NCI-H2227 (cell line): ENCODE measurements at regions not wholly inside any gene's neighbourhood (a gene's known extent, or its start where the extent isn't known, plus 50 kb on each side); places are given as distances from the start of the nearest gene placed in this dataset.

Experiments used
- DNase-seq: peaks from one replicate; lab custom pipeline; 2025; ENCODE audit not compliant: unreplicated experiment; lab: John Stamatoyannopoulos, UW

DNA sequence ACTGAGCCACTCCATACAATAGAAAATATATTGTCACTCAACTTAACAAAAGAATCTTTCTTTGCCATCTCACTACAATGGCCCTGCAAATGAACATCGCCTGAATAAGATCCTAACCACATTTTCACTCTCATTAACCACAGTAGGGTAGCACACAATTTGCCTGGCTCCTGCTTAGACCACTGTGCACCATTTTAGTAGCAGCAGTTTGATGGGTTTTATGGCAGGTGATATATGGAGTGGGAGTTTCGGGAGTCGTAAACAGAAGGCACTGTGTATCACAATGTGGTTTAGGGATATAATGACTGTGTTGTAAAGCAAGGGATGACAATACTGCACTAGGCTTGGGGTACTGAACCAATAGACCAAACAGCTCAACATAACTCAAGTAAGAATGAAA, 617.4 kb downstream of the BCL11A start:
- no peak for DNase-seq

DNA sequence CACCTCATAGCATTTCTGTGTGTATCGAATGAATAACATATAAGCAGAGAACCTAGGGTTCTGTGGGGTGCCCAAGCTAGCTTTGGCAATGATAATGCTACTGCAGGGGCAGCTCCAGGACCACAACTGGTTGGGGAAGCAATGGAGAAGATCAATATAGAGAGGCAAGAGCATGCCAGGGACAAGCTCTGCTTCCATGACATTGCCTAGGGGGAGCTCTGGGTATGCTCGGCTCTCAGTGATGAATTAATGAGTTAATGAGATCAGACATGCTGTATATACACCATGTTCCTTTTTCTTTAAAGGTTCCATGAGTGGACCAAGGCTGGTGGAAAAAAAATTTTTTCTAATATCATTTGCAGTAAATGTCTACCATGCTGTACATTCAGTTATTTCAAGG, 618.4 kb downstream of the BCL11A start:
- DNase-seq, result no peak

DNA sequence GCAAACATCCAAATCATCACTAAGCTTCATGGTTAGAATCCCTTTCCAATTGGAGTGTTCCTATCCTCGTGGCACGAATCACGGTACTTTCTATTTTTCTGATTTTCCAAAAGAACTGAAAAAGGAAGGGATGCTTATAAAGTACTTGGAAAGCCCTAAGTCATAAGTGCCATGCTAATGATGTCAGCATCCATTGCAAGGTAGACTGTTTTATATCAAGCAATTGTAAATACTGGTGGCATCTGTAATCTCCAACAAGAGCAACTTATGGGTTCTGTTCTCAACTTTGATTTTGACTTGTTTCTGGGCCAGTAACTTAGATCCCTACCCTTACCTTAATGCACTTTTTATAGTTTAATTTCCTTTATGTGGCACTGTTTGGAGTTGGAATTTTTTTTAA, 619.5 kb downstream of the BCL11A start:
- DNase-seq, result no peak

DNA sequence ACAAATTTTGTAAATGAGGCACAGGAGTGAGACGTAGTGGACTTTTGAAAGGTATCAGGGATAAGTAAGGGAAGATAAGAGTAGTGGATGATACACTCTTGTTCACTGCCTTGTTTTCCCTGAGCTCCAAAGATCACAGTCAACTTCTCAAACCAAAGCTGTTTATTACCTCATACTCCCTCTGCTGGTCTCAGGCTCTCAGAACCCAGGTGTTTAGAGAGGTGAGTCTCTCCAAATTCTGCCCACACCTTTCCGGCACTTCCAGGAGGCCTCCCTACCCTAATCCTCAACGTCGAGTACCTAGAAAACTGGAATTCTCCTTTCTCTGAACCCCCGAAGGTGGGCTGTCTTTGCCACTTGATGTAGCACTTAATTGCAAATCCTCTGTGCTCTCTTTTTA, 621.1 kb downstream of the BCL11A start:
- DNase-seq, result no peak

DNA sequence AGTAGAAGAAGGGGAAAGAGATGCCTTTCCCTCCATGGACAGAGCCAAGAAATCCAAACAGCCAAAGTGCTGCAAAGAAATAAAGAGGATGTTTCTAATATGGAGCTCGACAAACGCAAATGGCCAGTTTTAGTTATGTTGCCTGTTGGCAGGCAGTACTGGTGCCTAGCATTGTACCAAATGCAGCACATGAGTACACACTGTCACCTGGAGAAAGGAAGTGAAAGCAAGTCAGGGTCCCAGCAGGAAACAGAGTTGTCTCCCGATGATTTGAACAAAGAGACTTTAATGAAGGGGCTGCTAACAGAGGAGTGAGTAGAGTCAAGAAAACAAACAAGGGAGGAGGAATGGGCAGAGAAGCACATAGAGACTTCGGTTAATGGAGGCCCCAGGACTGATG, 623.0 kb downstream of the BCL11A start:
- no peak for DNase-seq

DNA sequence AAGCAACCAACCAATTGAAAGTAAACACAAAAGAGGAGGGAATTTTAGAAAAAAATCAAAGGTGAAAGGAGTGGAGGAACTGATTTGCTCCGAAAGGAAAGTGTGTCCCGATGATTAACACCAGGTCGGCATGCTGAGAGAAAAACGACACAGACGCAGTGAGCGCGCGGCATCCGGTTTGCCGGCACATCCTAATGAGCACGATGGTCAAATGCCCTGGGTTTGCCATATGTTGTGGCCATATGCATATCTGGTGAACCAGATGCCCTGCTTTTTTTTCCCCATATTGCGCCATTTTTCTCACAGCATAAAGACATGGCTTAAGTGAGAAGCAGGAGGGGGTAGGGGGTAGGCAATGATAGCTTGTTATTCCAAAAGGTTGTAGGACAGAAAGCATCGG, 626.7 kb downstream of the BCL11A start:
- no peak for DNase-seq

DNA sequence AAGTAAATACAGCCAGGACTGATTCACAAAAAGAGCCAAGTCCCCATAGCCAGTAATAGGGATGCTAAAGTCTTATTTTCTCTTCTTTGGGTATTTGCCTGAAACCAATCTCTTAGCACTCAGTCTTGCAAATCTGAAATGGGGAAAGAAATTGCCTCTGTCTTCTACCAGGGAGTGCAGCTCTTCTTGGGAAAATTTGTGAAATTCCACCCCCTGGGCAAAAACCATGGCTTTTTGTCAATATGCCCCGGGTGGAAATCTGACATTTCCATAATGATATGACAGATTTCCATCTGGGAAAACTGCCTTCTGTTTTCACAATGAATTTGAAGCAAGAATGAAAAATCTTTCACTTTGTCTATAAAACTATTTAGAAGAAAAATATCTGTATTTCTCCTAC, 628.1 kb downstream of the BCL11A start:
- DNase-seq, result no peak

DNA sequence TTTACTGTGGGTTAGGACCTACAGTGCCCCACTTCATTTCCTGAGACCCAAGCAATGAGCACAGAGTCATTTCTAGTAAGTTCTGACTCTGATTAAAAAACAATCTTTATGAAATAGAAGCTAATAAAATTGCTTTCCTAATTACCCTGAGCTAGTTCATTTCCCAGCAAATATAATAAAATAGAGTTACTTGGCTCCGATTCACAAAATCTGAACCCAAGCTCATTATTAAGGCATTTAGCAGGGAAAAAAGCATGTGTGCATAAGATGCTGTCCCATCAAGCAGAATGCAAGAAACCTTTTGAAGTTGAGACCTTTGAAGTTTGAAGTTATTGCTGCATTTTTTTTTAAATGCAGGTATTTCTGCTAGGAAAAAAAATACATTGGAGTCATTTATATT, 629.1 kb downstream of the BCL11A start:
- DNase-seq, result no peak

DNA sequence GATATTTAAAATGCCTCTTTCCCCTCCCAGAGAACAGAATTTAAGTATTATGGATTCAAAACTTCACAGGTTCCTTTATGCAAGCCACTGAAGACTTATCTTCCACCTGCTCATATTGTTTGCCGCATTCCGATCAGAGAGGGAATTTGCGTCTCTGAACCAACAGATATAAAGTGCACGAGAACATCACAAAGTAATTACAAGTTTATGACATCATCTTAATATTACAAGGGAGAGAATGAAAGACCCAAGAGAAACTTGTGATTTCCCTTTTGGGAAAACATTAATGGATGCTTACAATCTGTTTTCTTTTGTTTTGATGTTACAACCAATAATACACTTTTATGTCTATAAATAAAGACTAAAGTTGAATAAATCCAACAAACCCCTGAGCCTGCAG, 631.0 kb downstream of the BCL11A start:
- no peak for DNase-seq

DNA sequence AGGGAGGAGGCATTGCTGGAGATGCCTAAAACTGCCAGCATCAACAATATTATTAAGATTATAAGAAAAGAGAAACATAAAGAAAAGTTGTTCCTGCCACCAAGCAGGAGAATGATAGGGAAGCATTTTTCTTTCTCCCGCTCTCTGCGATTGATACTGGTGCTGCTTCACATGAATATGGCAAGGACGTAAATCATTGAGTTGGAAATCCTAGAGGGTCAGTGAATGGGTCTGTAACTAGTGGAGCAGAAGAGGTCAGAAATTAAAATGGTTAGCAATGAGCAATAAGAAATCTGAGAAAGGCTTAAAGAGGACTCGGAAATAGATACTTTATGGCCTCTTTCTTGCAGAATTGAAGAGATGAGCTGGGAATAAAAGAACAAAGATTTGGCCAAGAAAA, 631.7 kb downstream of the BCL11A start:
- DNase-seq, result no peak

DNA sequence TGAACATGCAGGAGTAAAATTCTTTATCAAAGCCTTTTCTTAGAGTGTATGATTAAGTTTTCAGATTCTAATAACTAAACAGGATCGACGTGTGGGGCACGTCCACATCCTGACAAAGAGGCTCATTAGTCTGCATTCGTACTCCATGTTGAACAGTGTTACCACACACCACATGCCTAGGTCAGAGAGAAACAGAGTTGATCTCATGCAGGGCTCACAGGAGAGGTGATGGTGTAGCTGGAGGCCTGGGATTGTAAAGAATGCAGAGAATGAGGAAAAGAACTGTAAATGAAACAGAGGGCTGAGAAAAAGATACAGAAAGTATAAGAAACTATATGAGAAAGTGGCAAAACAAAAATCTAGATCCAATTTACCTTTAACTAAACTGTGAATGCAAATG, 632.5 kb downstream of the BCL11A start:
- DNase-seq, result no peak

DNA sequence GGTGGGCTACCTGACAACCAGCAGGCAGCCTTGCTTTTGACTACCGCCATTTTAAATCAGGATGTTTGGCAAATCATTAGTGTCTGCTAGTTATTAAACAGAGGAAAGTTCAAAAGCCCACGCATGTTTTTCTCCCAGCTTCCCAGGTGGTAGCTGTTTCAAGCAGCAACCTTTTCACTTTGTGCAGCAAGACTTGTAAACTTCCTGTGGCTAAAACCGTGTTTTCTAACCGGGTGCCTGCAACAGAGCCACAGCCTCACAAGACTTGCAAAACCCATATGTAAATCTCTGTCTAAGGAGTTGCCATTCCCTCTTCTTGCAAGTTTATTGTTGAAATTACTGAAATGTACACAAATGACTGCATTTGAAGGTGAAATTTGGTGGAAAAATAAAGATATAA, 633.1 kb downstream of the BCL11A start:
- no peak for DNase-seq

DNA sequence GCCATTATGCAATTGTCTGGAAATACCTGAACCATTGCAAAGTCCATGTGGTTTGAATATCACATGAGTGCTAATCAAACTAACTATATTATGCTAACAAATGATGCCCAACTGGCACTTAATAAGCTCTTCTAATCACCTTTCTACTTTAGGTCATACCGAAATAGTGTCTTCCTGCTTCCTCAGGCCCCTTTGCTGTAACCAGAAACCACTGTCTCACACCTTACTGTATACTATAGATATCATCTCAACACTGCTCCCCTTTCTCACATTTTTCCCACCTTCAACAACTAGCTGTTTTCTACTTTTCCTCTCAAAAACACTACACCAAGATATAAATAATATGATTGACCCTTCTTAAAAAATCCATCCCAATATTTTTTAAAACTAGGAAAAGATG, 633.9 kb downstream of the BCL11A start:
- no peak for DNase-seq

DNA sequence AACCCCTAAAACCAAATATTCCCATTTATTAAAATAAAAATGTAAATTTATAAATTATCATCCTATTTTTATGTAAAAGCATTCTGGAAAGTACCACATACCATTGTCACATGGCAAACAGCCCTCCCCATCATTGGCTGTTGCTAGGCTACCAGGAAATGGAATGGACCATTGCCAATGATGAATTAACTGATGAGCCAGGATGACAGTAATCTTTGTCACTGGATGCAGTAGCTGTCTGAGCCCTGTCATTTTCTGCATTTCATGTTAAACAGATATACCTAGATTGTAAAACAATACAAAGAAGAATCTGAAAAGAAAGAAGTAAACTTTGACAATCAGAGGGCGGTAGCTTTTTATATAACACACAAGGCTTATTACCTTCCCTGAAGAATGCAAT, 641.4 kb downstream of the BCL11A start:
- no peak for DNase-seq

DNA sequence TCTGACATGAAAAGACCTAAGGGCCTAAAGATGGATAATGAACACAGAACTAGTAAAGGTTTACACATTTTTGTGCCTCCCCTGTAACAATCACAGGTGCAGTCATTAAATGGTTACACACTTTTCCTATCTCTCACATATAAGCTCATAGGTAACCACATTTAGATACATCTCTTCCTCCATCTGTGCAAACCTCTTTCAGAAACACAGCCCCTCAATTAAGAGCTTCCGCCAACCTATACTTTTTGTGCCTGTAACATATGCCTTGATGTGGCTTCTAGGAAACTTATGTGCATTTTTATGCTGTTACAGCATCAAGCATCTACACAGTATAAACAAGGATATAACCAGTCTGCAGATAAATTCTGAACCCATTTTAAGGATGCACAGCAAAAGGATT, 643.3 kb downstream of the BCL11A start:
- DNase-seq, result no peak

DNA sequence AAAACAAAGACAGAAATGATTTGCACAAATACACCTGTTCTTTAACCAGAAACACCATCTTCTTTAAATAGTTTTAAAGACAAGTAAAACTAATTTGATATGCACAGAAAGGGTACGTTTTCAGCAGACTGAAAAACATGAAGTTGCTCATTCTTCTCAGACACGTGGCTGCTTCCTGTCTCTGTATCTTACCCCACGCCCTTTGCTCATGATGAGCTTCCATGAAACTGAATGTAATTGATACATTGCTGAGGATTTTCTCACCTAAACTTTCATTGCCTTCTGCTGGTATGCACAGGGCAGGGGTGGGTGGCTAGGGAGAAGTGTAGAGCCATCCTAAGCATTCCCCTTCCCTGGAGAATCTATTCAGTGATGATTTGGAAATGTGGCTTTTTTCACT, 644.3 kb downstream of the BCL11A start:
- DNase-seq, result no peak

DNA sequence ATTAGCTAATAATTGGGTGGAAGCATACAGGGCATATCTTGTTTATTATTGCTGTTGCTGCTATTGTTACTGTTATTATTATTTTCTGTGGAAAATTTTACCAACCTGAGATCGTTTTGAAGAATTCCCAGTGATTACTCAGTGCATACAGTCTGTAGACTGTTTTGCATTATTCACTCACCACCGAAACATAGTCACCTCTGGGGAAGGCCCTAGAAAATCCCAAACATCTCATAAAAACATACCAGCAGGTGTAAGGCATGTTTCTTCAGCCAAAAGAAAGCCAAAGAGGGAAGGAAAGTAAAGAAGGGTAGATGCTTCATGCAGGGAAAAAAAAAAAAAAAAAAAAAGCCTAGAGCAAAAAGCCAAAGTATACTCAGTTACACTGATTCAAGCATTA, 647.7 kb downstream of the BCL11A start:
- no peak for DNase-seq

DNA sequence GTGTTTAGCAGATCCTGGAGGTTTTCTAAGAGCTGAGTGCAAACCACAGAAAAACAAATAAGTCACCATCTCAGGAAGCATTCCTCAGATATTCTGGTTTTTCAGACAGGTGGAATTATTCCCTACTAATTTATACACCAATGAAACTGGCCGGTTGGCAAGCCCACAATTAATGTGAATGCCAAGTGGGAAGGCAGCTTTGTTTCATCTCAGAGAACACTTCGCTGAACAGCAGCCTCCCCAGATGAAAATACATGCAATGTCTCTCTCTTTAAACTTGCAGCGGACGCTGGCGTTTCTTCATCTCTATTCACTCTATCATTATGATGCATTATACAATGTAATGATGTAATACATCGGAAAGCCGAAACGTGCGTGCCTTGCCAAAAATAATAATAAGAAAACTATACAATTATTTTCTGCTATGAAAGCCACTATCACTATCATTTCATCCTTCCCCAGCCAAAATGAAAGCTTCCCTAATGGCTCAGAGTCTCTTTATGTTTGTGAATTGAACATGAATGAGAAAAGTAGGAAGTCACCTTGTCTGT, 649.4 kb downstream of the BCL11A start:
- DNase-seq, result peak; percentile 10

DNA sequence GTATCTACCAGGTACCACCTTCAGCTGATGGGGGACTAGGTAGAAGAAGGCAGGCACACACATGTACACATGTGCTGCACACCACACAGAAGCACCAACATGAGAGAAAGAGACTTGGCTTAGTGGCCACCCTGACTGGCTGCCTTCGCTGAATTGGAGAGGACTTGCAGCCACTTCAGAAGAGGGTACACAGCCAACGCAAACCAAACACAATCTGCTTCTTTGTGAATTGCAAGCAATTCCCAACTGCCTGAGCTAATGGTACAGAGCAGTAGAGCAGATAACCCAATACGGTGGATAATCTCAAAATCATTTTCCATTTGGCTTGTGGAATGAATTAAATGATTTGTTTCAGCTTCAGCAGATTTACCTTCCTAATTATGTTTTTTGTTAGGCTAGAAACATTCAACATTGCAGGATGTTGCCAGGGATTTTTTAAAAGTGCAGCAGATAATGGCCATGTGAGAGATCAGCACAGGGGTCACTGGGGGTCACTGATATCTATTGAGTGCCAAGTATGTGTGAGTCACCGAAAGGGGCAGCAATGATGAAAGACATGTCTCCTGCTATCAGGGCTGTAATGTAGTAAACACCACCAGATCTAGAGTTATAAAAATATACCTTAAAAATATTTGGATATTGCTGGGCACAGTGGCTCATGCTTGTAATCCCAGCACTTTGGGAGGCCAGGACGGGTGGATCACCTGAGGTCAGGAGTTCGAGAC, 652.6 kb downstream of the BCL11A start:
- no peak for DNase-seq

DNA sequence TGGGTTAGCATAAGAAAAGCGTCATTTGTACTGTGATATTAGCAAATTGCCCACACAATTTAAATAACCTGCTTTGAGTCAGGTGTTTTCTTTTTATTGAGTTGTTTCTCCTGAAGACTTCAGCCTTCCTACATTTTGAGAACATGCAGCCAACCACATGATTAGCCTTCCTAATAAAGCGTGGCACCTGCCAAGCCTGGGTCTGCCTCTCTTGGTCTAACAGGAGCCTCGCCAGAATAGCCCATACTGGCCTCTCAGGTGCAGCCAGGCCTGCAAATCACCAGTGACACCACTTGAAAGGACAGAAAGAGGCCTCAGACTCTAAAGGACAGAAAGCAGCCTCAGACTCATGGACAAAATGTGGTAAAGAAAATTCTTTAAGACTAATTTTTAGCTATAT, 653.8 kb downstream of the BCL11A start:
- DNase-seq, result no peak

DNA sequence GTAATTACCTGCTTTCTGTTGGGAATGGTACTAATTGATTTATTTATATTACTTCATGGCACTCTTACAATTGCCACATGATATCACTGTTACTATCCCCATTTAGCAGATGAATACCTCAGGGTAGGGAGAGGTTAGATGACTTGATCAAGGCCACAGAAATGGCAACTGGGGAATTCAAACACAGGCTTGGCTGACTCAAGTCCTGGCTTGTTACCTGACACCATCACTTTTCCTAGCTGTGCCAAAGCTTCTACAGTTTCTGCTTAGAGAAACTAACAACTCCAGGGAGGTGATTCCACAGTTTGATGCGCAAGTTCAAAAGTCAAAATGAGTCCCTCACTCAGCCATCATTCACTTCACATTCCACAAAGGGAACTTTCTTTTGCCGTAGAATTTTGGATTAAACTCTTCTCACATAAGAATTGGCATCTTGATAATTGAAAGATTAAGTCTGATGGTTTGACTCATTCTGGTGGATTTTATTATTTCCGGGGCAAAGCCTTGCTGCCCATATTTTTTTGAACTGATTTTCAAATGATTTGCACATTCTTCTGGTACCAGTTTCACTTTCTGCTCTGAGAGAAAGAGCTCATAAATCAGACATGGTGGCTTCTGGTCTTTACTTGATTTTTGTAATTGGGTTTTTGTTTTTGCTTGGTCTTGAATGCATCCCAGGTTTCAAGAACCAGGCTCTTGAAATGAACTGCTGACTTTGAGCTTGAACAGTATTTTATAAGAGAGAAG, 656.8 kb downstream of the BCL11A start:
- DNase-seq, result no peak

DNA sequence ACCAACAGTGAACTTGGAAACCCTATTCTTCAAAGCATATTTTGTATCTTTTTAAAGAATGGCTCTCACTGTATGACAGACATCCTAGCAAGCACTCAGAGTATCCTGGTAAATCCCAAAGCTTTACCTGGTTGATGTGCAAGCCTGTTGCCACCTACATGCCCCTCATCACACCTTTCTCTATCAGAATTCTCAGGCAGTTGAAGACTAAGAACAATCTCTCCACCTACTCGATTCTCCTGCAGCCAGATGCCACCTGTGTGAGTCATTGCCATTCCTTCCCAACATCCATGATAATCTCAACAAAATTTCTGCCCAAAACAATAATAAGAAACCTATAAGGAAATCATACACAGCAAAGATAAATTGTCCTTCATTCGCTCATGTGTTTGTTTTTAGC, 659.8 kb downstream of the BCL11A start:
- no peak for DNase-seq

DNA sequence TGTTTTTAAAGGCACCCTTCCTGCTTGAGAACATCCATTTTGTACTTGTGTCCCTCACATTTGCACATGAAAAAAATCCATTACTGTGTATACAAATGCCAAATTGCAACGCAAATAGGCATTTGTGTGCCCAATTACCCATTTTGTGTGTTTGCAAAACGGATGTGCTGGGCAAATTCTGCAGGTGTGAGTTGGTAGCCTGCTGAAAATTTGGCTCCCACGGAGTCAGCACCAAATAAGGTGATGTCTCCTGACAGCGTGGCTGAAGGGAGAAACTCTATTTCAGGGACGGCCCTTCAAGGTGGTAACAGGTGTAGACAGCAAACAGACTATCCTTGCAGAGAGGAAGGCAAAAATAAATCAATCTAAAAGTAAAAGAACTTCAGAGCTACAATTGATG, 661.1 kb downstream of the BCL11A start:
- DNase-seq, result no peak
